ENCODE measurements at regions not wholly inside any gene's neighbourhood (a gene's known extent, or its start where the extent isn't known, plus 50 kb on each side); places are given as distances from the start of the nearest gene placed in this dataset.

GRCh38 chr1:88272216-88272615 is 411.9 kb upstream of the PKN2 start:
- Histone ChIP-seq H3K4me3 (replicated peaks in 1 of 3; ENCODE audit: low read depth in 2 of 3, low read length in 3 of 3) (no peak overlapping the region), H3K9ac (ENCODE audit: insufficient read depth, low read length, poor library complexity, severe bottlenecking) (no peak overlapping the region), H3K36me3 (replicated peaks in 1 of 2; ENCODE audit: control insufficient read depth in 1 of 2, insufficient read depth in 2 of 2, low read length in 2 of 2) (no peaks in the 10 kb centered on the region), H3K4me2 (replicated peaks; ENCODE audit: extremely low read depth, low read length, poor library complexity, severe bottlenecking) (no peak overlapping the region), H3K79me2 (ENCODE audit: insufficient read depth, low read length) (no peaks in the 10 kb centered on the region), H4K20me1 (ENCODE audit: insufficient read depth, low read length) (no peaks in the 10 kb centered on the region), H3K27me3 (ENCODE audit: control insufficient read depth in 2 of 2, insufficient read depth in 2 of 2, low read length in 2 of 2) (no peaks in the 10 kb centered on the region), H3K9me3 (replicated peaks in 1 of 2; ENCODE audit: control insufficient read depth in 1 of 2, insufficient read depth in 1 of 2, low read length in 2 of 2) (no peaks in the 10 kb centered on the region), H3K4me1 (ENCODE audit: control insufficient read depth in 1 of 2, insufficient read depth in 2 of 2, low read length in 2 of 2) (no peaks in the 10 kb centered on the region), H3K27ac (ENCODE audit: low read depth in 1 of 2, low read length in 2 of 2) (no peak overlapping the region), H2AFZ (ENCODE audit: insufficient read depth, low read depth, low read length, poor library complexity, severe bottlenecking) (no peak overlapping the region)
- Mint-ChIP-seq H3K36me3 (no peaks in the 10 kb centered on the region), H3K4me3 (no peak overlapping the region), H3K4me1 (no peaks in the 10 kb centered on the region), H3K9me3 (peaks cover 0 to 2% (median 0%) of the 10 kb centered on the region in 7 donors), H3K27me3 (ENCODE audit: low read depth in 3 of 3) (peaks cover 0 to 2% (median 0%) of the 10 kb centered on the region in 3 donors), H3K27ac (no peak overlapping the region)
- intact Hi-C loops (cut with micrococcal nuclease) = no loop called here
- no peak for TF ChIP-seq CTCF (IDR thresholded peaks at IDR 0.05)
- WGBS (ENCODE audit: insufficient coverage) = no CpG with 5 or more reads among the region's 5 CpGs
- DNase-seq = no peak

- Histone ChIP-seq H3K4me1 (ENCODE audit: control insufficient read depth in 1 of 2, insufficient read depth in 2 of 2, low read length in 2 of 2) (no peaks in the 10 kb centered on the region), H3K9me3 (replicated peaks in 1 of 2; ENCODE audit: control insufficient read depth in 1 of 2, insufficient read depth in 1 of 2, low read length in 2 of 2) (no peaks in the 10 kb centered on the region), H4K20me1 (ENCODE audit: insufficient read depth, low read length) (no peaks in the 10 kb centered on the region), H2AFZ (ENCODE audit: insufficient read depth, low read depth, low read length, poor library complexity, severe bottlenecking) (no peak overlapping the region), H3K79me2 (ENCODE audit: insufficient read depth, low read length) (no peaks in the 10 kb centered on the region), H3K4me2 (replicated peaks; ENCODE audit: extremely low read depth, low read length, poor library complexity, severe bottlenecking) (no peak overlapping the region), H3K27ac (ENCODE audit: low read depth in 1 of 2, low read length in 2 of 2) (no peak overlapping the region), H3K36me3 (replicated peaks in 1 of 2; ENCODE audit: control insufficient read depth in 1 of 2, insufficient read depth in 2 of 2, low read length in 2 of 2) (no peaks in the 10 kb centered on the region), H3K9ac (ENCODE audit: insufficient read depth, low read length, poor library complexity, severe bottlenecking) (no peak overlapping the region), H3K4me3 (replicated peaks in 1 of 3; ENCODE audit: low read depth in 2 of 3, low read length in 3 of 3) (no peak overlapping the region), H3K27me3 (ENCODE audit: control insufficient read depth in 2 of 2, insufficient read depth in 2 of 2, low read length in 2 of 2) (no peaks in the 10 kb centered on the region)
- Mint-ChIP-seq H3K4me1 (no peaks in the 10 kb centered on the region), H3K27ac (no peak overlapping the region), H3K27me3 (ENCODE audit: low read depth in 3 of 3) (peaks cover 0 to 2% (median 1%) of the 10 kb centered on the region in 3 donors), H3K36me3 (no peaks in the 10 kb centered on the region), H3K4me3 (no peak overlapping the region), H3K9me3 (peaks cover 0 to 6% (median 2%) of the 10 kb centered on the region in 7 donors)
- WGBS (ENCODE audit: insufficient coverage) = no CpG with 5 or more reads among the region's 1 CpG
- intact Hi-C loops (cut with micrococcal nuclease) = no loop called here
- no peak for DNase-seq
- TF ChIP-seq CTCF (IDR thresholded peaks at IDR 0.05) = no peak
Measured at GRCh38 chr1:88274431-88274830, 409.6 kb upstream of the PKN2 start.

All from CD14-positive monocyte (primary cell).